ENCODE measurements at regions not wholly inside any gene's neighbourhood (a gene's known extent, or its start where the extent isn't known, plus 50 kb on each side); places are given as distances from the start of the nearest gene placed in this dataset.

GRCh38 chr1:5621692-5622091 lies 370.5 kb downstream of the NPHP4 start:
- Mint-ChIP-seq H3K4me3 (no peak overlapping the region), H3K27me3 (peaks cover 14% of the 10 kb centered on the region), H3K27ac (no peak overlapping the region), H3K36me3 (no peaks in the 10 kb centered on the region), H3K4me1 (ENCODE audit: low read depth) (no peaks in the 10 kb centered on the region), H3K9me3 (no peaks in the 10 kb centered on the region)
- intact Hi-C loops (cut with micrococcal nuclease) = loop anchor here (10.0 kb wide), 1 partner anchor 107 kb away; no protein-coding TSS in a partner anchor
- CTCF ChIA-PET = no interaction called here
- POLR2A ChIA-PET = no interaction called here
- DNase-seq = no peak

- no peaks in the 10 kb centered on the region for H3K4me1 Mint-ChIP-seq (ENCODE audit: low read depth)
- H3K4me3 Mint-ChIP-seq = no peak overlapping the region
- CTCF ChIA-PET = no interaction called here
- POLR2A ChIA-PET = no interaction called here
- no peak for DNase-seq
- no peaks in the 10 kb centered on the region for H3K9me3 Mint-ChIP-seq
- intact Hi-C loops (cut with micrococcal nuclease) = loop anchor here (10.0 kb wide), 1 partner anchor 106 kb away; no protein-coding TSS in a partner anchor
- H3K36me3 Mint-ChIP-seq = no peaks in the 10 kb centered on the region
- H3K27ac Mint-ChIP-seq = no peak overlapping the region
- H3K27me3 Mint-ChIP-seq = peaks cover 19% of the 10 kb centered on the region
These were observed 371.2 kb downstream of the NPHP4 start for GRCh38 chr1:5620997-5621396.

- Mint-ChIP-seq H3K27me3 (peaks cover 19% of the 10 kb centered on the region), H3K36me3 (no peaks in the 10 kb centered on the region), H3K4me1 (ENCODE audit: low read depth) (no peaks in the 10 kb centered on the region), H3K4me3 (no peak overlapping the region), H3K9me3 (no peaks in the 10 kb centered on the region), H3K27ac (no peak overlapping the region)
- CTCF ChIA-PET = no interaction called here
- no peak for DNase-seq
- POLR2A ChIA-PET = no interaction called here
- intact Hi-C loops (cut with micrococcal nuclease) = loop anchor here (10.0 kb wide), 1 partner anchor 106 kb away; no protein-coding TSS in a partner anchor
These were observed 371.8 kb downstream of the NPHP4 start for GRCh38 chr1:5620418-5620817.

- Mint-ChIP-seq H3K27me3 (peaks cover 19% of the 10 kb centered on the region), H3K36me3 (no peaks in the 10 kb centered on the region), H3K4me1 (ENCODE audit: low read depth) (no peaks in the 10 kb centered on the region), H3K27ac (no peak overlapping the region), H3K9me3 (no peaks in the 10 kb centered on the region), H3K4me3 (no peak overlapping the region)
- intact Hi-C loops (cut with micrococcal nuclease) = no loop called here
- no peak for DNase-seq
- ChIA-PET CTCF (no interaction called here), POLR2A (no interaction called here)
These were observed 372.8 kb downstream of the NPHP4 start for GRCh38 chr1:5619469-5619868.

- Mint-ChIP-seq H3K27me3 (peaks cover 24% of the 10 kb centered on the region), H3K4me1 (ENCODE audit: low read depth) (no peaks in the 10 kb centered on the region), H3K36me3 (no peaks in the 10 kb centered on the region), H3K4me3 (no peak overlapping the region), H3K27ac (no peak overlapping the region), H3K9me3 (no peaks in the 10 kb centered on the region)
- POLR2A ChIA-PET = no interaction called here
- no peak for DNase-seq
- CTCF ChIA-PET = no interaction called here
- intact Hi-C loops (cut with micrococcal nuclease) = no loop called here
These were observed 374.7 kb downstream of the NPHP4 start for GRCh38 chr1:5617546-5617945.

GRCh38 chr1:5617179-5617520 lies 375.1 kb downstream of the NPHP4 start:
- no peak for DNase-seq
- H3K4me3 Mint-ChIP-seq = no peak overlapping the region
- H3K36me3 Mint-ChIP-seq = no peaks in the 10 kb centered on the region
- ChIA-PET CTCF (no interaction called here), POLR2A (no interaction called here)
- H3K4me1 Mint-ChIP-seq (ENCODE audit: low read depth) = no peaks in the 10 kb centered on the region
- intact Hi-C loops (cut with micrococcal nuclease) = no loop called here
- no peak overlapping the region for H3K27ac Mint-ChIP-seq
- no peaks in the 10 kb centered on the region for H3K9me3 Mint-ChIP-seq
- H3K27me3 Mint-ChIP-seq = peaks cover 25% of the 10 kb centered on the region

GRCh38 chr1:5616366-5617178 lies 375.7 kb downstream of the NPHP4 start:
- intact Hi-C loops (cut with micrococcal nuclease) = no loop called here
- CTCF ChIA-PET = no interaction called here
- Mint-ChIP-seq H3K27me3 (peaks cover 30% of the 10 kb centered on the region), H3K4me1 (ENCODE audit: low read depth) (no peaks in the 10 kb centered on the region), H3K4me3 (no peak overlapping the region), H3K9me3 (no peaks in the 10 kb centered on the region), H3K36me3 (no peaks in the 10 kb centered on the region), H3K27ac (no peak overlapping the region)
- DNase-seq = no peak
- POLR2A ChIA-PET = no interaction called here

- intact Hi-C loops (cut with micrococcal nuclease) = no loop called here
- Mint-ChIP-seq H3K27me3 (peaks cover 38% of the 10 kb centered on the region), H3K4me3 (no peak overlapping the region), H3K36me3 (no peaks in the 10 kb centered on the region), H3K9me3 (no peaks in the 10 kb centered on the region), H3K27ac (no peak overlapping the region), H3K4me1 (ENCODE audit: low read depth) (no peaks in the 10 kb centered on the region)
- CTCF ChIA-PET = no interaction called here
- POLR2A ChIA-PET = no interaction called here
- DNase-seq = no peak
These were observed 377.1 kb downstream of the NPHP4 start for GRCh38 chr1:5615076-5615475.

- CTCF ChIA-PET = no interaction called here
- DNase-seq = no peak
- POLR2A ChIA-PET = no interaction called here
- Mint-ChIP-seq H3K9me3 (no peaks in the 10 kb centered on the region), H3K27me3 (peaks cover 40% of the 10 kb centered on the region), H3K27ac (no peak overlapping the region), H3K36me3 (peaks cover 2% of the 10 kb centered on the region), H3K4me1 (ENCODE audit: low read depth) (no peaks in the 10 kb centered on the region), H3K4me3 (no peak overlapping the region)
- intact Hi-C loops (cut with micrococcal nuclease) = no loop called here
These were observed 378.3 kb downstream of the NPHP4 start for GRCh38 chr1:5613900-5614299.

- POLR2A ChIA-PET = no interaction called here
- Mint-ChIP-seq H3K4me1 (ENCODE audit: low read depth) (no peaks in the 10 kb centered on the region), H3K4me3 (no peak overlapping the region), H3K27ac (no peak overlapping the region), H3K36me3 (peaks cover 2% of the 10 kb centered on the region), H3K9me3 (no peaks in the 10 kb centered on the region), H3K27me3 (peaks cover 30% of the 10 kb centered on the region)
- intact Hi-C loops (cut with micrococcal nuclease) = no loop called here
- CTCF ChIA-PET = no interaction called here
- no peak for DNase-seq
These were observed 380.4 kb downstream of the NPHP4 start for GRCh38 chr1:5611851-5612250.

- Mint-ChIP-seq H3K36me3 (peaks cover 2% of the 10 kb centered on the region), H3K9me3 (no peaks in the 10 kb centered on the region), H3K4me1 (ENCODE audit: low read depth) (no peaks in the 10 kb centered on the region), H3K27ac (no peak overlapping the region), H3K4me3 (no peak overlapping the region), H3K27me3 (peaks cover 29% of the 10 kb centered on the region)
- intact Hi-C loops (cut with micrococcal nuclease) = no loop called here
- no peak for DNase-seq
- ChIA-PET POLR2A (no interaction called here), CTCF (no interaction called here)
These were observed 380.8 kb downstream of the NPHP4 start for GRCh38 chr1:5611431-5611830.

GRCh38 chr1:5610432-5610831 lies 381.8 kb downstream of the NPHP4 start:
- Mint-ChIP-seq H3K27ac (no peak overlapping the region), H3K4me1 (ENCODE audit: low read depth) (no peaks in the 10 kb centered on the region), H3K4me3 (no peak overlapping the region), H3K27me3 (peaks cover 26% of the 10 kb centered on the region), H3K9me3 (no peaks in the 10 kb centered on the region), H3K36me3 (peaks cover 2% of the 10 kb centered on the region)
- ChIA-PET POLR2A (no interaction called here), CTCF (no interaction called here)
- DNase-seq = no peak
- intact Hi-C loops (cut with micrococcal nuclease) = no loop called here

GRCh38 chr1:5603353-5604104 lies 388.7 kb downstream of the NPHP4 start:
- ChIA-PET POLR2A (no interaction called here), CTCF (no interaction called here)
- H3K4me3 Mint-ChIP-seq = no peak overlapping the region
- no peaks in the 10 kb centered on the region for H3K9me3 Mint-ChIP-seq
- H3K4me1 Mint-ChIP-seq (ENCODE audit: low read depth) = no peaks in the 10 kb centered on the region
- no peak overlapping the region for H3K27ac Mint-ChIP-seq
- H3K36me3 Mint-ChIP-seq = no peaks in the 10 kb centered on the region
- DNase-seq = no peak
- intact Hi-C loops (cut with micrococcal nuclease) = no loop called here
- no peaks in the 10 kb centered on the region for H3K27me3 Mint-ChIP-seq
